Fibroblast of lung (primary cell): ENCODE measurements at regions not wholly inside any gene's neighbourhood (a gene's known extent, or its start where the extent isn't known, plus 50 kb on each side); places are given as distances from the start of the nearest gene placed in this dataset.
A peak's percentile ranks its signal among the peaks of the same experiment; 100 is the strongest.

ENCODE experiments used
- DNase-seq, 2 donors: peaks; one replicate each; pipeline versions ENCODE4 v3.0.0 to v3.0.0-alpha.2; 2010; ENCODE audit warnings: low read depth in 2 of 2
- H2AFZ ChIP-seq: 2 replicates; pipeline ENCODE4 v1.5.1; 2012; ENCODE audit warnings: low read length, control low read depth, inconsistent platforms
- H3K27ac ChIP-seq: 2 replicates; pipeline ENCODE4 v1.5.1; 2011; ENCODE audit warnings: low read length, control low read depth; ENCODE audit not compliant: insufficient read depth
- H3K27me3 ChIP-seq: 2 replicates; pipeline ENCODE4 v1.5.1; 2011; ENCODE audit warnings: mild to moderate bottlenecking, low read length; ENCODE audit not compliant: control insufficient read depth, insufficient read depth
- H3K36me3 ChIP-seq: 2 replicates; pipeline ENCODE4 v1.5.1; 2011; ENCODE audit warnings: low read length; ENCODE audit not compliant: control insufficient read depth, insufficient read depth
- H3K4me1 ChIP-seq: 2 replicates; pipeline ENCODE4 v1.5.1; 2011; ENCODE audit warnings: low read length; ENCODE audit not compliant: control insufficient read depth, insufficient read depth; ENCODE audit errors: extremely low read depth
- H3K4me2 ChIP-seq: 2 replicates; pipeline ENCODE4 v1.5.1; 2011; ENCODE audit warnings: low read length, control low read depth; ENCODE audit not compliant: insufficient read depth; ENCODE audit errors: extremely low read depth
- H3K4me3 ChIP-seq, 4 experiments: fragments of 200-600 bp in 1 of 4; sonication (generic) in 1 of 4; replicated peaks in 1 of 4; 2 replicates each; pipeline ENCODE4 v1.5.1; 2011 to 2016; ENCODE audit warnings: low read length in 4 of 4, low read depth in 3 of 4, mild to moderate bottlenecking in 3 of 4, control low read depth in 2 of 4, inconsistent platforms in 1 of 4, mixed read lengths in 1 of 4; ENCODE audit not compliant: insufficient read depth in 1 of 4; ENCODE audit errors: control extremely low read depth in 1 of 4
- H3K79me2 ChIP-seq: 2 replicates; pipeline ENCODE4 v1.5.1; 2012; ENCODE audit warnings: mild to moderate bottlenecking, low read length, inconsistent platforms; ENCODE audit not compliant: control insufficient read depth, insufficient read depth
- H3K9ac ChIP-seq: 2 replicates; pipeline ENCODE4 v1.5.1; 2011; ENCODE audit warnings: mild to moderate bottlenecking, low read length, control low read depth; ENCODE audit not compliant: insufficient read depth
- H3K9me3 ChIP-seq: 2 replicates; pipeline ENCODE4 v1.5.1; 2012; ENCODE audit warnings: low read depth, low read length; ENCODE audit not compliant: control insufficient read depth, insufficient read depth
- H4K20me1 ChIP-seq: 2 replicates; pipeline ENCODE4 v1.5.1; 2011; ENCODE audit warnings: low read length; ENCODE audit not compliant: control insufficient read depth, insufficient read depth; ENCODE audit errors: extremely low read depth
- EZH2 ChIP-seq: IDR thresholded peaks from 2 replicates; pipeline ENCODE4 v1.5.1; 2012; ENCODE audit warnings: low read length, control low read depth, mild to moderate bottlenecking; ENCODE audit errors: missing control alignments
- TF ChIP-seq, protein P1 (sequence below), 2 donors: IDR thresholded peaks in 1 of 2; conservative IDR thresholded peaks in 1 of 2; 1 replicate in 1 of 2; 2 replicates in 1 of 2; pipeline ENCODE4 v1.5.1; 2011 to 2012; ENCODE audit warnings: low read length in 2 of 2, control low read depth in 1 of 2, inconsistent platforms in 1 of 2, low read depth in 1 of 2, mild to moderate bottlenecking in 1 of 2

DNA sequence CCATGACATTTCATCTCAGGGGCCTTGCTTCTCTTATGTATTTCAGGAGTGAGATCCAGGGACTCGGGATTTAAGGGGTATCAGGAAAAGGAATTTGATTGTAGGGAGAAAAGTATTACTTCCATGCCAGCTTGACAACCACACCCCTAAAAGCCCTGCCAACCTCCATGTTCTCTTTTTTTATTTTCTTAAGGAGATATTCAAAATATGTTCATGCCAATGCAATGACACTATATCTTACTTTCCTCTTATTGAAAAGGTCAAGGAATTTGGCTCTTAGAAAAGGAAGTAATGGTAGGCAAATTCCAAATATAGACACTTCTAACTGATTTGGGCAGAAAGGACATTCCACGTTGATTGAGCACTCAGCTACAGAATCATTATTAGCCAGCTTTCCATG, 407.5 kb upstream of the NECTIN3 start:
- H3K27me3 ChIP-seq = no peaks in the 10 kb centered on the region
- no peak overlapping the region for H3K4me3 ChIP-seq
- H3K27ac ChIP-seq = no peak overlapping the region
- no peak overlapping the region for H3K9ac ChIP-seq
- H3K9me3 ChIP-seq = no peaks in the 10 kb centered on the region
- H4K20me1 ChIP-seq = no peaks in the 10 kb centered on the region
- H3K79me2 ChIP-seq = no peaks in the 10 kb centered on the region
- no peak overlapping the region for H3K4me2 ChIP-seq
- peak in 1 of 2 donors; percentile 39 for DNase-seq
- peaks cover 2% of the 10 kb centered on the region for H3K4me1 ChIP-seq
- no peaks in the 10 kb centered on the region for H3K36me3 ChIP-seq
- no peak for TF ChIP-seq EZH2
- TF ChIP-seq, protein P1, sequence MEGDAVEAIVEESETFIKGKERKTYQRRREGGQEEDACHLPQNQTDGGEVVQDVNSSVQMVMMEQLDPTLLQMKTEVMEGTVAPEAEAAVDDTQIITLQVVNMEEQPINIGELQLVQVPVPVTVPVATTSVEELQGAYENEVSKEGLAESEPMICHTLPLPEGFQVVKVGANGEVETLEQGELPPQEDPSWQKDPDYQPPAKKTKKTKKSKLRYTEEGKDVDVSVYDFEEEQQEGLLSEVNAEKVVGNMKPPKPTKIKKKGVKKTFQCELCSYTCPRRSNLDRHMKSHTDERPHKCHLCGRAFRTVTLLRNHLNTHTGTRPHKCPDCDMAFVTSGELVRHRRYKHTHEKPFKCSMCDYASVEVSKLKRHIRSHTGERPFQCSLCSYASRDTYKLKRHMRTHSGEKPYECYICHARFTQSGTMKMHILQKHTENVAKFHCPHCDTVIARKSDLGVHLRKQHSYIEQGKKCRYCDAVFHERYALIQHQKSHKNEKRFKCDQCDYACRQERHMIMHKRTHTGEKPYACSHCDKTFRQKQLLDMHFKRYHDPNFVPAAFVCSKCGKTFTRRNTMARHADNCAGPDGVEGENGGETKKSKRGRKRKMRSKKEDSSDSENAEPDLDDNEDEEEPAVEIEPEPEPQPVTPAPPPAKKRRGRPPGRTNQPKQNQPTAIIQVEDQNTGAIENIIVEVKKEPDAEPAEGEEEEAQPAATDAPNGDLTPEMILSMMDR (conservative IDR thresholded peaks at IDR 0.05 in 1 of 2, IDR thresholded peaks at IDR 0.05 in 1 of 2; ENCODE audit: low read depth in 1 of 2, low read length in 2 of 2) = no peak
- peak overlapping the region; percentile 32 for H2AFZ ChIP-seq

DNA sequence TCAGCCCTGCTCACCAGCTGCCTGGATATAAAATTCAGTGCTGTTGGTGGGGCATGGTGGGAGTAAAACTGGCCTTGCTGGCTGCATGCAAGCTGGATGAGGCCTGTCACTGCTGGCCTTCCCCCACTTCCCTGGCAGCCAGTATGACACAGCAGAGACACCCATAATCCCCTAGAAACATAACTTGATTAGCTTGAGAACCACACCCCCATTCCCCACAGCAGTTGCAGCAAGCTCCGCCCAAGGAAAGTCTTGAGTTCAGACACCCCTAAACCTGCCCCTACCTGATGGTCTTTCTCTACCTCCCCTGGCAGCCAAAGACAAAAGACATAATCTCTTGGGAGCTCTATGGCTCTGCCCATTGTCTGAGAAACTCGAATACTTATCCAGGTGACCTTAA, 405.1 kb upstream of the NECTIN3 start:
- Histone ChIP-seq H3K4me3 (no peak overlapping the region), H3K27ac (no peak overlapping the region), H3K79me2 (no peaks in the 10 kb centered on the region), H3K4me1 (peaks cover 2% of the 10 kb centered on the region), H3K9me3 (no peaks in the 10 kb centered on the region), H3K27me3 (no peaks in the 10 kb centered on the region), H4K20me1 (no peaks in the 10 kb centered on the region), H3K4me2 (no peak overlapping the region), H3K36me3 (no peaks in the 10 kb centered on the region), H3K9ac (no peak overlapping the region), H2AFZ (no peak overlapping the region)
- no peak for DNase-seq
- TF ChIP-seq, protein P1 (conservative IDR thresholded peaks at IDR 0.05 in 1 of 2, IDR thresholded peaks at IDR 0.05 in 1 of 2; ENCODE audit: low read depth in 1 of 2, low read length in 2 of 2) = no peak
- TF ChIP-seq EZH2 = no peak

DNA sequence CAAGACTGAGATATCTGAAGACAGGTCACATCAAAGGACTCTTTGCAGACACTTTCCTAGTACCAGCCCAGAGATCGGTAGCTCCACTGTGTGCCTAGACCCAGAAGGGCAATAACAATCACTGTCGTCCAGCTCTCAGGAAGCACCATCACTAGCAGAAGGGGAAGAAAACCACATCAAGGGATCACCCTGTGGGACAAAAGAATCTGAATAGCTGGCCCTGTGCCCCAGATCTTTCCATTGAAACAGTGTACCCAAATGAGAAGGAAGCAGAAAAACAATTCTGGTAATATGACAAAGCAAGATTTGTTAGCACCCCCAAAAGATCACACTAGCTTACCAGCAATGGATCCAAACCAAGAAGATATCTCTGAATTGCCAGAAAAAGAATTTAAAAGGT, 404.4 kb upstream of the NECTIN3 start:
- no peaks in the 10 kb centered on the region for H3K27me3 ChIP-seq
- no peaks in the 10 kb centered on the region for H3K9me3 ChIP-seq
- DNase-seq = no peak
- no peak overlapping the region for H3K9ac ChIP-seq
- H3K27ac ChIP-seq = no peak overlapping the region
- H2AFZ ChIP-seq = no peak overlapping the region
- TF ChIP-seq, protein P1 (conservative IDR thresholded peaks at IDR 0.05 in 1 of 2, IDR thresholded peaks at IDR 0.05 in 1 of 2; ENCODE audit: low read depth in 1 of 2, low read length in 2 of 2) = no peak
- no peak for TF ChIP-seq EZH2
- no peaks in the 10 kb centered on the region for H4K20me1 ChIP-seq
- H3K79me2 ChIP-seq = no peaks in the 10 kb centered on the region
- no peak overlapping the region for H3K4me2 ChIP-seq
- no peak overlapping the region for H3K4me3 ChIP-seq
- H3K36me3 ChIP-seq = no peaks in the 10 kb centered on the region
- peaks cover 2% of the 10 kb centered on the region for H3K4me1 ChIP-seq
